Hepatocyte (in vitro differentiated cells): ENCODE measurements at regions not wholly inside any gene's neighbourhood (a gene's known extent, or its start where the extent isn't known, plus 50 kb on each side); places are given as distances from the start of the nearest gene placed in this dataset.

ENCODE experiments used
- DNase-seq: peaks from one replicate; pipeline ENCODE4 v3.0.0-alpha.2; 2016; ENCODE audit warnings: low spot score
- H2AFZ ChIP-seq: fragments of 200-600 bp; sonication (generic); 2 replicates; pipeline ENCODE4 v1.6.0; 2016; ENCODE audit warnings: antibody characterized with exemption, mild to moderate bottlenecking
- H3K27ac ChIP-seq: fragments of 200-600 bp; sonication (generic); 2 replicates; pipeline ENCODE4 v1.5.1; 2016; ENCODE audit warnings: mild to moderate bottlenecking
- H3K27me3 ChIP-seq: fragments of 200-600 bp; sonication (generic); 2 replicates; pipeline ENCODE4 v1.6.1; 2016
- H3K36me3 ChIP-seq: fragments of 200-600 bp; sonication (generic); replicated peaks from 2 replicates; pipeline ENCODE4 v1.5.1; 2016; ENCODE audit warnings: low read depth; ENCODE audit not compliant: insufficient read depth
- H3K4me1 ChIP-seq: fragments of 200-600 bp; sonication (generic); 2 replicates; pipeline ENCODE4 v1.5.1; 2016; ENCODE audit warnings: mild to moderate bottlenecking, moderate library complexity; ENCODE audit not compliant: insufficient read depth
- H3K4me2 ChIP-seq: fragments of 200-600 bp; sonication (generic); 2 replicates; pipeline ENCODE4 v1.6.0; 2016
- H3K4me3 ChIP-seq: fragments of 200-600 bp; sonication (generic); 2 replicates; pipeline ENCODE4 v1.5.1; 2016; ENCODE audit warnings: mild to moderate bottlenecking
- H3K79me2 ChIP-seq: fragments of 200-600 bp; sonication (generic); 2 replicates; pipeline ENCODE4 v1.6.0; 2017; ENCODE audit warnings: mild to moderate bottlenecking
- H3K9me2 ChIP-seq: fragments of 200-600 bp; sonication (generic); replicated peaks from 2 replicates; pipeline ENCODE4 v1.6.0; 2017; ENCODE audit warnings: mild to moderate bottlenecking; ENCODE audit not compliant: insufficient read depth
- H3K9me3 ChIP-seq: fragments of 200-600 bp; sonication (generic); 2 replicates; pipeline ENCODE4 v1.5.1; 2016; ENCODE audit warnings: low read depth, mild to moderate bottlenecking
- H4K20me1 ChIP-seq: fragments of 200-600 bp; sonication (generic); 2 replicates; pipeline ENCODE4 v1.6.0; 2016; ENCODE audit warnings: mild to moderate bottlenecking; ENCODE audit not compliant: insufficient read depth, poor library complexity, severe bottlenecking
- CTCF ChIP-seq: fragments of 200-600 bp; sonication (generic); IDR thresholded peaks from 2 replicates; pipeline ENCODE4 v1.5.1; 2016; ENCODE audit warnings: antibody characterized with exemption, mild to moderate bottlenecking; ENCODE audit not compliant: poor library complexity
- EZH2 ChIP-seq: fragments of 200-600 bp; sonication (generic); IDR thresholded peaks from 2 replicates; pipeline ENCODE4 v1.6.1; 2016; ENCODE audit warnings: antibody characterized with exemption, mild to moderate bottlenecking, borderline replicate concordance
- EZH2phosphoT487 ChIP-seq: fragments of 200-600 bp; sonication (generic); IDR thresholded peaks from one replicate; pipeline ENCODE4 v1.6.1; 2018; ENCODE audit warnings: antibody characterized with exemption, mild to moderate bottlenecking, low read depth, moderate library complexity; ENCODE audit not compliant: unreplicated experiment, severe bottlenecking
- WGBS: methylation state at CpG from one replicate; pipeline ENCODE4 v1.1.6; 2016; ENCODE audit warnings: low lambda C conversion rate; ENCODE audit errors: missing lambda C conversion rate; 5-methylcytosine and 5-hydroxymethylcytosine counted together

GRCh38 chr1:53408755-53409129 lies 50.5 kb upstream of the DMRTB1 start:
- Histone ChIP-seq H3K9me2 (no peaks in the 10 kb centered on the region), H4K20me1 (no peaks in the 10 kb centered on the region), H3K4me3 (no peak overlapping the region), H3K4me2 (no peak overlapping the region), H3K27ac (no peak overlapping the region), H3K27me3 (no peaks in the 10 kb centered on the region), H3K79me2 (no peaks in the 10 kb centered on the region), H2AFZ (no peak overlapping the region), H3K36me3 (no peaks in the 10 kb centered on the region), H3K9me3 (no peaks in the 10 kb centered on the region), H3K4me1 (peaks cover 3% of the 10 kb centered on the region)
- no peak for DNase-seq
- TF ChIP-seq CTCF (no peak), EZH2phosphoT487 (no peak), EZH2 (no peak)
- WGBS, result no CpG with 5 or more reads among the region's 7 CpGs

- peaks cover 3% of the 10 kb centered on the region for H3K4me1 ChIP-seq
- H3K27ac ChIP-seq, result no peak overlapping the region
- H3K4me3 ChIP-seq, result no peak overlapping the region
- no peaks in the 10 kb centered on the region for H4K20me1 ChIP-seq
- no peak for DNase-seq
- H3K27me3 ChIP-seq, result no peaks in the 10 kb centered on the region
- TF ChIP-seq EZH2phosphoT487 (no peak), CTCF (no peak), EZH2 (no peak)
- 91% methylated on average over 6 of the region's 7 CpGs for WGBS
- H3K9me3 ChIP-seq, result no peaks in the 10 kb centered on the region
- no peaks in the 10 kb centered on the region for H3K9me2 ChIP-seq
- H3K79me2 ChIP-seq, result no peaks in the 10 kb centered on the region
- H3K4me2 ChIP-seq, result no peak overlapping the region
- no peaks in the 10 kb centered on the region for H3K36me3 ChIP-seq
- no peak overlapping the region for H2AFZ ChIP-seq
Observed at GRCh38 chr1:53409233-53409632, 50.0 kb upstream of the DMRTB1 start.
